ENCODE measurements at regions not wholly inside any gene's neighbourhood (a gene's known extent, or its start where the extent isn't known, plus 50 kb on each side); places are given as distances from the start of the nearest gene placed in this dataset.
A peak's percentile ranks its signal among the peaks of the same experiment; 100 is the strongest.
"Not testable (repeated sequence)": the region's sequence is repeated elsewhere in the genome, so short reads cannot be mapped to it uniquely, and the experiment has no call there.

GRCh38 chrX:1841746-1842145 lies 226.9 kb downstream of the ASMT start:
- FAIRE-seq (no peak), DNase-seq (ENCODE audit: low spot score in 2 of 2) (no peak)

- FAIRE-seq; DNase-seq (ENCODE audit: low spot score in 2 of 2): not testable (repeated sequence)
Measured at GRCh38 chrX:1847000-1847399, 232.1 kb downstream of the ASMT start.

GRCh38 chrX:1847790-1848189 lies 232.9 kb downstream of the ASMT start:
- not testable (repeated sequence) for DNase-seq (ENCODE audit: low spot score in 2 of 2); FAIRE-seq

GRCh38 chrX:1851527-1851926 lies 236.7 kb downstream of the ASMT start:
- FAIRE-seq (no peak), DNase-seq (ENCODE audit: low spot score in 2 of 2) (no peak)

GRCh38 chrX:1852082-1852481 lies 237.2 kb downstream of the ASMT start:
- DNase-seq (ENCODE audit: low spot score in 2 of 2) = no peak
- no peak for FAIRE-seq

GRCh38 chrX:1853447-1853846 lies 238.6 kb downstream of the ASMT start:
- DNase-seq (ENCODE audit: low spot score in 2 of 2) = no peak
- no peak for FAIRE-seq

- DNase-seq (ENCODE audit: low spot score in 2 of 2) = no peak
- no peak for FAIRE-seq
Measured at GRCh38 chrX:1853916-1854315, 239.1 kb downstream of the ASMT start.

GRCh38 chrX:1854861-1855260 lies 240.0 kb downstream of the ASMT start:
- FAIRE-seq; DNase-seq (ENCODE audit: low spot score in 2 of 2): not testable (repeated sequence)

GRCh38 chrX:1859266-1859665 lies 244.4 kb downstream of the ASMT start:
- DNase-seq (ENCODE audit: low spot score in 2 of 2); FAIRE-seq: not testable (repeated sequence)

GRCh38 chrX:1860936-1861594 lies 246.2 kb downstream of the ASMT start:
- FAIRE-seq (no peak), DNase-seq (ENCODE audit: low spot score in 2 of 2) (peak in 1 of 2 donors; percentile 11)

- FAIRE-seq; DNase-seq (ENCODE audit: low spot score in 2 of 2): not testable (repeated sequence)
Measured at GRCh38 chrX:1863995-1864394, 249.1 kb downstream of the ASMT start.

- DNase-seq (ENCODE audit: low spot score in 2 of 2) (no peak), FAIRE-seq (no peak)
Measured at GRCh38 chrX:1870421-1870820, 255.6 kb downstream of the ASMT start.

GRCh38 chrX:1871887-1872286 lies 257.0 kb downstream of the ASMT start:
- FAIRE-seq (no peak), DNase-seq (ENCODE audit: low spot score in 2 of 2) (no peak)

GRCh38 chrX:1873671-1874070 lies 258.8 kb downstream of the ASMT start:
- DNase-seq (ENCODE audit: low spot score in 2 of 2) (no peak), FAIRE-seq (no peak)

- no peak for DNase-seq (ENCODE audit: low spot score in 2 of 2)
- no peak for FAIRE-seq
Measured at GRCh38 chrX:1874416-1874815, 259.6 kb downstream of the ASMT start.

- no peak for FAIRE-seq
- DNase-seq (ENCODE audit: low spot score in 2 of 2) = no peak
Measured at GRCh38 chrX:1874899-1875298, 260.0 kb downstream of the ASMT start.

- no peak for FAIRE-seq
- DNase-seq (ENCODE audit: low spot score in 2 of 2) = no peak
Measured at GRCh38 chrX:1876041-1876440, 261.2 kb downstream of the ASMT start.

- DNase-seq (ENCODE audit: low spot score in 2 of 2) (no peak), FAIRE-seq (no peak)
Measured at GRCh38 chrX:1877780-1878179, 262.9 kb downstream of the ASMT start.

GRCh38 chrX:1880884-1881817 lies 266.3 kb downstream of the ASMT start:
- FAIRE-seq; DNase-seq (ENCODE audit: low spot score in 2 of 2): not testable (repeated sequence)

- no peak for FAIRE-seq
Measured at GRCh38 chrX:1883772-1884171, 268.9 kb downstream of the ASMT start.

GRCh38 chrX:1884446-1884845 lies 269.6 kb downstream of the ASMT start:
- DNase-seq (ENCODE audit: low spot score in 2 of 2) (no peak), FAIRE-seq (no peak)

More at GRCh38 chrX:1883772-1884171, 268.9 kb downstream of the ASMT start:
- DNase-seq (ENCODE audit: low spot score in 2 of 2) = no peak

- DNase-seq (ENCODE audit: low spot score in 2 of 2) = no peak
- FAIRE-seq = no peak
Measured at GRCh38 chrX:1885116-1885515, 270.3 kb downstream of the ASMT start.
